Parathyroid adenoma (tissue), 2 donors: ENCODE measurements at regions not wholly inside any gene's neighbourhood (a gene's known extent, or its start where the extent isn't known, plus 50 kb on each side); places are given as distances from the start of the nearest gene placed in this dataset.
"Not testable (repeated sequence)": the region's sequence is repeated elsewhere in the genome, so short reads cannot be mapped to it uniquely, and the experiment has no call there.

Experiments used
- H2AFZ ChIP-seq: fragments of 300-600 bp; sonication (generic); one replicate; pipeline ENCODE4 v1.7.0; 2017; ENCODE audit warnings: antibody characterized with exemption, mild to moderate bottlenecking
- H3K27ac ChIP-seq: fragments of 300-600 bp; sonication (generic); one replicate; pipeline ENCODE4 v1.7.0; 2017
- H3K27me3 ChIP-seq: fragments of 300-600 bp; sonication (generic); one replicate; pipeline ENCODE4 v1.7.0; 2017; ENCODE audit warnings: low read length; ENCODE audit not compliant: control insufficient read depth, insufficient read depth
- H3K36me3 ChIP-seq: fragments of 300-600 bp; sonication (generic); one replicate; pipeline ENCODE4 v1.7.0; 2017; ENCODE audit warnings: low read length; ENCODE audit not compliant: control insufficient read depth, insufficient read depth
- H3K4me1 ChIP-seq: fragments of 300-600 bp; sonication (generic); one replicate; pipeline ENCODE4 v1.7.0; 2017; ENCODE audit warnings: control low read depth
- H3K4me2 ChIP-seq: fragments of 300-600 bp; sonication (generic); one replicate; pipeline ENCODE4 v1.7.0; 2017; ENCODE audit warnings: low read length
- H3K4me3 ChIP-seq: fragments of 300-600 bp; sonication (generic); one replicate; pipeline ENCODE4 v1.7.0; 2017; ENCODE audit warnings: low read depth, low read length
- H3K79me2 ChIP-seq: fragments of 300-600 bp; sonication (generic); one replicate; pipeline ENCODE4 v1.7.0; 2017; ENCODE audit warnings: control low read depth
- H3K9ac ChIP-seq: fragments of 300-600 bp; sonication (generic); one replicate; pipeline ENCODE4 v1.7.0; 2017; ENCODE audit warnings: mild to moderate bottlenecking
- H3K9me3 ChIP-seq: fragments of 300-600 bp; sonication (generic); one replicate; pipeline ENCODE4 v1.7.0; 2017; ENCODE audit warnings: low read length; ENCODE audit not compliant: control insufficient read depth
- CTCF ChIP-seq: fragments of 300-600 bp; sonication (generic); IDR thresholded peaks from one replicate; pipeline ENCODE4 v1.7.0; 2017; ENCODE audit warnings: antibody characterized with exemption, mild to moderate bottlenecking
- donor health status: primary hyperparathyroidism.

- Histone ChIP-seq H2AFZ (peak overlapping the region; percentile 68), H3K27ac (peak overlapping the region; percentile 85), H3K4me3 (peak overlapping the region; percentile 5)
- H3K9me3 ChIP-seq, H3K36me3 ChIP-seq, H3K27me3 ChIP-seq, H3K4me1 ChIP-seq, H3K9ac ChIP-seq, H3K4me2 ChIP-seq, H3K79me2 ChIP-seq: not testable (repeated sequence)
- peak; percentile 58 for TF ChIP-seq CTCF
Observed at GRCh38 chr9:90226839-90227338, 415.7 kb downstream of the DIRAS2 start.

- not testable (repeated sequence) for H3K36me3 ChIP-seq, H3K4me3 ChIP-seq, H2AFZ ChIP-seq, H3K9ac ChIP-seq, H3K27ac ChIP-seq, H3K4me2 ChIP-seq, H3K4me1 ChIP-seq, H3K27me3 ChIP-seq, H3K9me3 ChIP-seq, H3K79me2 ChIP-seq
Observed at GRCh38 chr9:90233081-90233480, 409.5 kb downstream of the DIRAS2 start.

- Histone ChIP-seq H3K4me1 (no peaks in the 10 kb centered on the region), H3K9me3 (no peaks in the 10 kb centered on the region), H3K36me3 (no peaks in the 10 kb centered on the region), H3K79me2 (no peaks in the 10 kb centered on the region), H2AFZ (no peak overlapping the region), H3K27ac (no peak overlapping the region), H3K4me2 (no peak overlapping the region), H3K27me3 (no peaks in the 10 kb centered on the region), H3K4me3 (no peak overlapping the region), H3K9ac (no peak overlapping the region)
- TF ChIP-seq CTCF: no peak
Observed at GRCh38 chr9:90240541-90240940, 402.1 kb downstream of the DIRAS2 start.

- H3K27ac ChIP-seq: no peak overlapping the region
- no peaks in the 10 kb centered on the region for H3K27me3 ChIP-seq
- no peak overlapping the region for H3K4me3 ChIP-seq
- no peak overlapping the region for H2AFZ ChIP-seq
- no peak overlapping the region for H3K9ac ChIP-seq
- no peaks in the 10 kb centered on the region for H3K79me2 ChIP-seq
- no peaks in the 10 kb centered on the region for H3K36me3 ChIP-seq
- peaks cover 3% of the 10 kb centered on the region for H3K4me1 ChIP-seq
- H3K4me2 ChIP-seq: no peak overlapping the region
- TF ChIP-seq CTCF: no peak
- no peaks in the 10 kb centered on the region for H3K9me3 ChIP-seq
Observed at GRCh38 chr9:90245661-90246060, 397.0 kb downstream of the DIRAS2 start.

GRCh38 chr9:90249094-90249493 is 393.5 kb downstream of the DIRAS2 start:
- no peaks in the 10 kb centered on the region for H3K9me3 ChIP-seq
- no peak overlapping the region for H2AFZ ChIP-seq
- peaks cover 3% of the 10 kb centered on the region for H3K4me1 ChIP-seq
- TF ChIP-seq CTCF: no peak
- H3K79me2 ChIP-seq: no peaks in the 10 kb centered on the region
- H3K4me3 ChIP-seq: no peak overlapping the region
- H3K27me3 ChIP-seq: no peaks in the 10 kb centered on the region
- H3K36me3 ChIP-seq: no peaks in the 10 kb centered on the region
- H3K27ac ChIP-seq: no peak overlapping the region
- no peak overlapping the region for H3K9ac ChIP-seq
- no peak overlapping the region for H3K4me2 ChIP-seq
